Lower lobe of right lung (tissue), 2 donors: ENCODE measurements at regions not wholly inside any gene's neighbourhood (a gene's known extent, or its start where the extent isn't known, plus 50 kb on each side); places are given as distances from the start of the nearest gene placed in this dataset.

Source experiments
- ATAC-seq, 2 donors: fragments of 200-7000 bp; cut with Tn5 transposase; one replicate each; pipeline ENCODE4 v1.9.1; 2020 to 2022; ENCODE audit warnings: mild to moderate bottlenecking in 2 of 2, moderate library complexity in 2 of 2
- DNase-seq: peaks from one replicate; pipeline ENCODE4 v3.0.0-alpha.2; 2020
- H3K27ac ChIP-seq: fragments of 200-600 bp; one replicate; pipeline ENCODE4 v1.8.0; 2022
- H3K27me3 ChIP-seq: fragments of 200-600 bp; one replicate; pipeline ENCODE4 v1.8.0; 2022; ENCODE audit warnings: low read depth
- H3K36me3 ChIP-seq: fragments of 200-600 bp; one replicate; pipeline ENCODE4 v1.8.0; 2022; ENCODE audit warnings: mild to moderate bottlenecking
- H3K4me1 ChIP-seq: fragments of 200-600 bp; one replicate; pipeline ENCODE4 v1.8.0; 2022
- H3K4me3 ChIP-seq: fragments of 200-600 bp; one replicate; pipeline ENCODE4 v1.8.0; 2022; ENCODE audit warnings: mild to moderate bottlenecking
- H3K9me3 ChIP-seq: fragments of 200-600 bp; one replicate; pipeline ENCODE4 v1.8.0; 2022
- CTCF ChIP-seq: fragments of 200-600 bp; IDR thresholded peaks from one replicate; pipeline ENCODE4 v1.8.0; 2022; ENCODE audit warnings: antibody characterized with exemption, mild to moderate bottlenecking
- intact Hi-C: fragments of 100-400 bp; cut with DNase I; formaldehyde crosslinking; loops from one replicate; pipeline ENCODE4 v1.11.0; 2022
- donor health status: DM: no; HTN: yes; CAD: no; lungs with severe emphysema.

GRCh38 chr2:5954509-5954908 lies 262.3 kb downstream of the SOX11 start:
- H3K4me1 ChIP-seq, result no peaks in the 10 kb centered on the region
- intact Hi-C loops, result no loop called here
- H3K4me3 ChIP-seq, result no peak overlapping the region
- H3K9me3 ChIP-seq, result no peaks in the 10 kb centered on the region
- no peak overlapping the region for H3K27ac ChIP-seq
- DNase-seq, result no peak
- no peak for TF ChIP-seq CTCF
- no peaks in the 10 kb centered on the region for H3K27me3 ChIP-seq
- ATAC-seq, result no peak
- no peaks in the 10 kb centered on the region for H3K36me3 ChIP-seq

GRCh38 chr2:5955921-5956320 lies 263.7 kb downstream of the SOX11 start:
- no peak overlapping the region for H3K27ac ChIP-seq
- H3K9me3 ChIP-seq, result no peaks in the 10 kb centered on the region
- no peaks in the 10 kb centered on the region for H3K4me1 ChIP-seq
- intact Hi-C loops, result no loop called here
- H3K27me3 ChIP-seq, result no peaks in the 10 kb centered on the region
- DNase-seq (no peak), ATAC-seq (no peak)
- H3K36me3 ChIP-seq, result no peaks in the 10 kb centered on the region
- H3K4me3 ChIP-seq, result no peak overlapping the region
- no peak for TF ChIP-seq CTCF

GRCh38 chr2:5959836-5960820 lies 267.9 kb downstream of the SOX11 start:
- no peaks in the 10 kb centered on the region for H3K36me3 ChIP-seq
- ATAC-seq, result no peak
- H3K4me1 ChIP-seq, result no peaks in the 10 kb centered on the region
- H3K27ac ChIP-seq, result no peak overlapping the region
- TF ChIP-seq CTCF, result no peak
- H3K4me3 ChIP-seq, result no peak overlapping the region
- DNase-seq, result no peak
- intact Hi-C loops, result no loop called here
- no peaks in the 10 kb centered on the region for H3K9me3 ChIP-seq
- H3K27me3 ChIP-seq, result no peaks in the 10 kb centered on the region

GRCh38 chr2:5967506-5967905 lies 275.3 kb downstream of the SOX11 start:
- intact Hi-C loops, result no loop called here
- Histone ChIP-seq H3K4me3 (no peak overlapping the region), H3K36me3 (no peaks in the 10 kb centered on the region), H3K27me3 (no peaks in the 10 kb centered on the region), H3K27ac (no peak overlapping the region), H3K9me3 (no peaks in the 10 kb centered on the region), H3K4me1 (no peaks in the 10 kb centered on the region)
- no peak for DNase-seq
- TF ChIP-seq CTCF, result no peak
- ATAC-seq, result peak in 1 of 2 donors; percentile 23

- intact Hi-C loops, result no loop called here
- DNase-seq (no peak), ATAC-seq (no peak)
- Histone ChIP-seq H3K4me1 (no peaks in the 10 kb centered on the region), H3K27ac (no peak overlapping the region), H3K9me3 (no peaks in the 10 kb centered on the region), H3K4me3 (no peak overlapping the region), H3K27me3 (no peaks in the 10 kb centered on the region), H3K36me3 (no peaks in the 10 kb centered on the region)
- TF ChIP-seq CTCF, result no peak
Measured at GRCh38 chr2:5969303-5969702, 277.1 kb downstream of the SOX11 start.
